BE2C (cell line): ENCODE measurements at regions not wholly inside any gene's neighbourhood (a gene's known extent, or its start where the extent isn't known, plus 50 kb on each side); places are given as distances from the start of the nearest gene placed in this dataset.
"Not testable (repeated sequence)": the region's sequence is repeated elsewhere in the genome, so short reads cannot be mapped to it uniquely, and the experiment has no call there.

ENCODE experiments used
- DNase-seq: peaks from one replicate; pipeline ENCODE4 v3.0.0-alpha.2; 2020
- H3K27me3 ChIP-seq: fragments of 250-450 bp; sonication (Bioruptor Pico); 2 replicates; pipeline ENCODE4 v1.5.1; 2020; ENCODE audit warnings: mild to moderate bottlenecking
- H3K36me3 ChIP-seq: fragments of 250-450 bp; sonication (Bioruptor Pico); 2 replicates; pipeline ENCODE4 v1.5.1; 2020; ENCODE audit warnings: mild to moderate bottlenecking
- H3K4me1 ChIP-seq: fragments of 250-450 bp; sonication (Bioruptor Pico); 2 replicates; pipeline ENCODE4 v1.5.1; 2020
- H3K4me3 ChIP-seq: 2 replicates; pipeline ENCODE4 v1.5.1; 2011; ENCODE audit warnings: low read depth, low read length
- H3K9me3 ChIP-seq: fragments of 250-450 bp; sonication (Bioruptor Pico); 2 replicates; pipeline ENCODE4 v1.5.1; 2020
- CTCF ChIP-seq: IDR thresholded peaks from 2 replicates; pipeline ENCODE4 v1.5.1; 2012; ENCODE audit warnings: mild to moderate bottlenecking, low read depth, low read length

- no peaks in the 10 kb centered on the region for H3K27me3 ChIP-seq
- DNase-seq: no peak
- H3K36me3 ChIP-seq: no peaks in the 10 kb centered on the region
- H3K4me3 ChIP-seq: no peak overlapping the region
- H3K9me3 ChIP-seq: no peaks in the 10 kb centered on the region
- no peak for TF ChIP-seq CTCF
- no peaks in the 10 kb centered on the region for H3K4me1 ChIP-seq
These were observed 294.4 kb upstream of the TBX18 start for GRCh38 chr6:85058806-85059205.

- H3K27me3 ChIP-seq: no peaks in the 10 kb centered on the region
- no peak overlapping the region for H3K4me3 ChIP-seq
- H3K36me3 ChIP-seq: no peaks in the 10 kb centered on the region
- DNase-seq: no peak
- H3K9me3 ChIP-seq: no peaks in the 10 kb centered on the region
- H3K4me1 ChIP-seq: no peaks in the 10 kb centered on the region
- no peak for TF ChIP-seq CTCF
These were observed 285.8 kb upstream of the TBX18 start for GRCh38 chr6:85050149-85050548.

GRCh38 chr6:85049282-85049681 lies 284.9 kb upstream of the TBX18 start:
- no peak overlapping the region for H3K4me3 ChIP-seq
- no peaks in the 10 kb centered on the region for H3K36me3 ChIP-seq
- no peaks in the 10 kb centered on the region for H3K27me3 ChIP-seq
- no peaks in the 10 kb centered on the region for H3K9me3 ChIP-seq
- no peak for TF ChIP-seq CTCF
- no peak for DNase-seq
- H3K4me1 ChIP-seq: no peaks in the 10 kb centered on the region

- Histone ChIP-seq H3K4me1 (no peaks in the 10 kb centered on the region), H3K36me3 (no peaks in the 10 kb centered on the region), H3K27me3 (no peaks in the 10 kb centered on the region), H3K4me3 (no peak overlapping the region), H3K9me3 (no peaks in the 10 kb centered on the region)
- no peak for TF ChIP-seq CTCF
- DNase-seq: no peak
These were observed 283.4 kb upstream of the TBX18 start for GRCh38 chr6:85047818-85048217.

GRCh38 chr6:85045767-85046166 lies 281.4 kb upstream of the TBX18 start:
- not testable (repeated sequence) for H3K4me3 ChIP-seq, H3K9me3 ChIP-seq, H3K36me3 ChIP-seq, H3K27me3 ChIP-seq, DNase-seq, H3K4me1 ChIP-seq

GRCh38 chr6:85044361-85044760 lies 280.0 kb upstream of the TBX18 start:
- H3K36me3 ChIP-seq: no peaks in the 10 kb centered on the region

More at GRCh38 chr6:85044361-85044760, 280.0 kb upstream of the TBX18 start:
- DNase-seq: no peak
- Histone ChIP-seq H3K4me3 (no peak overlapping the region), H3K27me3 (no peaks in the 10 kb centered on the region), H3K4me1 (no peaks in the 10 kb centered on the region), H3K9me3 (no peaks in the 10 kb centered on the region)
- TF ChIP-seq CTCF: no peak
